Activated CD8-positive, alpha-beta memory T cell treated with anti-CD3 and anti-CD28 coated beads for 48 hours (primary cell): ENCODE measurements at regions not wholly inside any gene's neighbourhood (a gene's known extent, or its start where the extent isn't known, plus 50 kb on each side); places are given as distances from the start of the nearest gene placed in this dataset.
"Not testable (repeated sequence)": the region's sequence is repeated elsewhere in the genome, so short reads cannot be mapped to it uniquely, and the experiment has no call there.

Source experiments
- DNase-seq, 3 experiments: peaks; one replicate each; pipeline ENCODE4 v3.0.0-alpha.2; 2020; ENCODE audit warnings: low read depth in 2 of 3, low spot score in 2 of 3

GRCh38 chr11:29260939-29261705, 755.7 kb downstream of the KCNA4 start:
- no peak for DNase-seq

- no peak for DNase-seq
Measured at GRCh38 chr11:29258411-29258810, 758.4 kb downstream of the KCNA4 start.

GRCh38 chr11:29256580-29256979, 760.2 kb downstream of the KCNA4 start:
- DNase-seq, result no peak

GRCh38 chr11:29255401-29255800, 761.4 kb downstream of the KCNA4 start:
- no peak for DNase-seq

GRCh38 chr11:29251738-29252137, 765.1 kb downstream of the KCNA4 start:
- no peak for DNase-seq

GRCh38 chr11:29249713-29250112, 767.1 kb downstream of the KCNA4 start:
- no peak for DNase-seq

GRCh38 chr11:29244355-29244754, 772.5 kb downstream of the KCNA4 start:
- DNase-seq, result no peak

GRCh38 chr11:29243616-29244015, 773.2 kb downstream of the KCNA4 start:
- DNase-seq, result no peak

- DNase-seq, result no peak
Measured at GRCh38 chr11:29231991-29232390, 784.8 kb downstream of the KCNA4 start.

GRCh38 chr11:29231586-29231985, 785.2 kb downstream of the KCNA4 start:
- DNase-seq, result no peak

GRCh38 chr11:29227811-29228210, 789.0 kb downstream of the KCNA4 start:
- no peak for DNase-seq

- DNase-seq, result no peak
Measured at GRCh38 chr11:29224739-29225384, 792.0 kb downstream of the KCNA4 start.

GRCh38 chr11:29219531-29219930, 797.3 kb downstream of the KCNA4 start:
- not testable (repeated sequence) for DNase-seq

GRCh38 chr11:29217901-29218300, 798.9 kb downstream of the KCNA4 start:
- no peak for DNase-seq

GRCh38 chr11:29214833-29215232, 802.0 kb downstream of the KCNA4 start:
- DNase-seq, result no peak

- no peak for DNase-seq
Measured at GRCh38 chr11:29211202-29211601, 805.6 kb downstream of the KCNA4 start.

- no peak for DNase-seq
Measured at GRCh38 chr11:29210426-29210825, 806.4 kb downstream of the KCNA4 start.

GRCh38 chr11:29208117-29208516, 808.7 kb downstream of the KCNA4 start:
- DNase-seq, result no peak

- DNase-seq, result no peak
Measured at GRCh38 chr11:29200791-29201562, 815.9 kb downstream of the KCNA4 start.

GRCh38 chr11:29190313-29190712, 826.5 kb downstream of the KCNA4 start:
- DNase-seq, result no peak

GRCh38 chr11:29187215-29187614, 829.6 kb downstream of the KCNA4 start:
- DNase-seq, result no peak
